ENCODE measurements at regions not wholly inside any gene's neighbourhood (a gene's known extent, or its start where the extent isn't known, plus 50 kb on each side); places are given as distances from the start of the nearest gene placed in this dataset.

DNA sequence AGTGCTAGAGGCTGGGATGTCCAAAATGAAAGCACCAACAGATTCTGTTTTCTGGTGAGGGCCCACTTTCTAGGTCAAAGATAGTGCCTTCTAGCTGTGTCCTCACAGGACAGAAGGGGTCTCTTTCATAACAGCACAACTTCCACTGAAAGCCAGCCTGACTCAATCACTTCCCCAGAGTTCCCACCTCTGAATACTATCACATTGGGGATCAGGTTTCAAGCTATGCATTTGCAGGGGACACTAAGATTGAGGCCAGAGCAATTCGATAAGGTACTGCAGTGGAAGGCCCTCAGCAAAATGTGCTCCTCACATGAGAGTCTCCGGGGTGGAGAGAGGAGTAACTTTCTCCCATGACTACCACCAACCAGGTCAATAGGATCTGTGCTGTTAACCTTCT is 1501.5 kb downstream of the EFNB2 start:
- Mint-ChIP-seq H3K27ac (ENCODE audit: unreplicated experiment) (no peak overlapping the region), H3K27me3 (ENCODE audit: unreplicated experiment) (no peaks in the 10 kb centered on the region), H3K9me3 (ENCODE audit: unreplicated experiment) (no peaks in the 10 kb centered on the region), H3K36me3 (ENCODE audit: unreplicated experiment) (no peaks in the 10 kb centered on the region), H3K4me1 (ENCODE audit: low read depth, unreplicated experiment) (peaks cover 3% of the 10 kb centered on the region), H3K4me3 (ENCODE audit: unreplicated experiment) (no peak overlapping the region)
- TF ChIP-seq, protein P1, sequence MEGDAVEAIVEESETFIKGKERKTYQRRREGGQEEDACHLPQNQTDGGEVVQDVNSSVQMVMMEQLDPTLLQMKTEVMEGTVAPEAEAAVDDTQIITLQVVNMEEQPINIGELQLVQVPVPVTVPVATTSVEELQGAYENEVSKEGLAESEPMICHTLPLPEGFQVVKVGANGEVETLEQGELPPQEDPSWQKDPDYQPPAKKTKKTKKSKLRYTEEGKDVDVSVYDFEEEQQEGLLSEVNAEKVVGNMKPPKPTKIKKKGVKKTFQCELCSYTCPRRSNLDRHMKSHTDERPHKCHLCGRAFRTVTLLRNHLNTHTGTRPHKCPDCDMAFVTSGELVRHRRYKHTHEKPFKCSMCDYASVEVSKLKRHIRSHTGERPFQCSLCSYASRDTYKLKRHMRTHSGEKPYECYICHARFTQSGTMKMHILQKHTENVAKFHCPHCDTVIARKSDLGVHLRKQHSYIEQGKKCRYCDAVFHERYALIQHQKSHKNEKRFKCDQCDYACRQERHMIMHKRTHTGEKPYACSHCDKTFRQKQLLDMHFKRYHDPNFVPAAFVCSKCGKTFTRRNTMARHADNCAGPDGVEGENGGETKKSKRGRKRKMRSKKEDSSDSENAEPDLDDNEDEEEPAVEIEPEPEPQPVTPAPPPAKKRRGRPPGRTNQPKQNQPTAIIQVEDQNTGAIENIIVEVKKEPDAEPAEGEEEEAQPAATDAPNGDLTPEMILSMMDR (IDR thresholded peaks at IDR 0.05; ENCODE audit: partially characterized antibody, unreplicated experiment): no peak
- DNase-seq: no peak

DNA sequence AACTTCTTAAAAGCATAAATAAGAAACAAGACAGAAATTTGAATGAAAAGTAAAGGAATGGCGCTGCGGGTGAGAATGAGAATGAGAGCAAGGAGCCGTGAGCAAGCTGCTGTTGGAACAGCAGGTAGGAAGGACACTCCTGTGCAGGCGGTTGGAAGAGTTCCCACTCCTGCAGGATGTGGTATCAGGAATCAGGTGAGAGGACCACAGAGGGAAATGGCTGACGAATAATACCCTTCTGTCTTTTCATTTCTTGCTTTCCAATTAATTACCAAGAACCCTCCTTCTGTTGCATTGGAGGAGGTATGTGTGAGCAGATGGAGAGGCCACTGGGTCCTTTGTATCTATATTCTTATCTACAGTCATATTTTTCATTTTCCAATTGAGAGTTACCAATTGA is 1504.2 kb downstream of the EFNB2 start:
- TF ChIP-seq, protein P1 (IDR thresholded peaks at IDR 0.05; ENCODE audit: partially characterized antibody, unreplicated experiment): no peak
- no peak overlapping the region for H3K27ac Mint-ChIP-seq (ENCODE audit: unreplicated experiment)
- no peaks in the 10 kb centered on the region for H3K27me3 Mint-ChIP-seq (ENCODE audit: unreplicated experiment)
- no peak overlapping the region for H3K4me3 Mint-ChIP-seq (ENCODE audit: unreplicated experiment)
- no peak for DNase-seq
- no peaks in the 10 kb centered on the region for H3K9me3 Mint-ChIP-seq (ENCODE audit: unreplicated experiment)
- peaks cover 3% of the 10 kb centered on the region for H3K4me1 Mint-ChIP-seq (ENCODE audit: low read depth, unreplicated experiment)
- H3K36me3 Mint-ChIP-seq (ENCODE audit: unreplicated experiment): no peaks in the 10 kb centered on the region

DNA sequence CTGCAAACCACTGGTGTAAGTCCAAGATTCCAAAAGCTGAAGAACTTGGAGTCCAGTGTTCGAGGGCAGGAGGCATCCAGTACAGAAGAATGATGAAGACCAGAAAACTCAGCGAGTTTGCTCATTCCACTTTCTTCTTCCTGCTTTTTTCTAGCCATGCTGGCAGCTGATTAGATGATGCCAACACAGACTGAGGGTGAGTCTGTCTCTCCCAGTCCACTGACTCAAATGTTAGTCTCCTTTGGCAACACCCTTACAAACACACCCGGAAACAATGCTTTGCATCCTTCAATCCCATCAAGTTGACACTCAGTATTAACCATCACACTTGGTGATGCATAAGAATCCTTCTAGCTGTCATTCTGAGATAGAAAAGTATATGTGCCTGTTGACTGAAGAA is 1504.6 kb downstream of the EFNB2 start:
- Mint-ChIP-seq H3K27me3 (ENCODE audit: unreplicated experiment) (no peaks in the 10 kb centered on the region), H3K36me3 (ENCODE audit: unreplicated experiment) (no peaks in the 10 kb centered on the region), H3K9me3 (ENCODE audit: unreplicated experiment) (no peaks in the 10 kb centered on the region), H3K27ac (ENCODE audit: unreplicated experiment) (no peak overlapping the region), H3K4me3 (ENCODE audit: unreplicated experiment) (no peak overlapping the region), H3K4me1 (ENCODE audit: low read depth, unreplicated experiment) (peaks cover 3% of the 10 kb centered on the region)
- no peak for DNase-seq
- TF ChIP-seq, protein P1 (IDR thresholded peaks at IDR 0.05; ENCODE audit: partially characterized antibody, unreplicated experiment): no peak

DNA sequence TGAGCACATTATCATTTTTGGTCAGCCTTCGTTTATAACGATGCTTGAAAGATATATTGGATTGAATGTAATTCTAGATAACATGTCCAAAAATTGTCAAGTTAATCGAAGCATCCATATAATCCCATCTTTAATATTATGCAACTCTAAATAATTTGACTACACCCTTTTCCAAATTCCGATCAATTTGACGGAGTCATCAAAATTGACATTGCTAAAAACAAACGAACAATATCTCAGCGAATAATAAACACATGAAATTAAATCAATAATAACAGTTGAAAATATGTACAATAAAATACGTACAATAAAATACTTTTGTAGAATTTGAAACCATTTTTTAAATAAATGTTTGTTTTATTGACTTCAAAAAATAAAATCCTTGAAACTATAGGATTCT is 1516.4 kb downstream of the EFNB2 start:
- TF ChIP-seq, protein P1 (IDR thresholded peaks at IDR 0.05; ENCODE audit: partially characterized antibody, unreplicated experiment): no peak
- no peak overlapping the region for H3K27ac Mint-ChIP-seq (ENCODE audit: unreplicated experiment)
- H3K36me3 Mint-ChIP-seq (ENCODE audit: unreplicated experiment): peaks cover 6% of the 10 kb centered on the region
- H3K27me3 Mint-ChIP-seq (ENCODE audit: unreplicated experiment): no peaks in the 10 kb centered on the region
- no peak overlapping the region for H3K4me3 Mint-ChIP-seq (ENCODE audit: unreplicated experiment)
- H3K4me1 Mint-ChIP-seq (ENCODE audit: low read depth, unreplicated experiment): peaks cover 5% of the 10 kb centered on the region
- DNase-seq: no peak
- H3K9me3 Mint-ChIP-seq (ENCODE audit: unreplicated experiment): no peaks in the 10 kb centered on the region

DNA sequence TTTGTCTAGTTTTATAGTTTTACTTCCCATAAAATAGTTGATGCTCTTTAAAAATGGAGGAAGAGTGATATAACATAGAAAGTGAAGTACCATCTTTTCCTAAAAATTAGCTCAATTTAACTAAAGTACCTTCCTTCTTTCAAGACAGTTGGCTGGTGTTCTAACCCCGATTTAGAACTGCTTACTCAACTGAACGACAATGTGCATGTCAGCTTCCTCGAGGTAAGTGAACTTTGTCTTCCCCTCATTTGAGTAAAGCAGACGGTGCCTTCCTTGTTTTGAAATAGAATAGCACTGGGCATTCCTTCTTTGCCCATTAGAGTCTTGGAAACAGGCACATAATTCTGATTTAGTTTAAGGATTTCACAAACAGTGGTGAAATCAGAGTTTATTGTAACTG is 1519.2 kb downstream of the EFNB2 start:
- Mint-ChIP-seq H3K36me3 (ENCODE audit: unreplicated experiment) (no peaks in the 10 kb centered on the region), H3K9me3 (ENCODE audit: unreplicated experiment) (no peaks in the 10 kb centered on the region), H3K4me1 (ENCODE audit: low read depth, unreplicated experiment) (peaks cover 9% of the 10 kb centered on the region), H3K27me3 (ENCODE audit: unreplicated experiment) (no peaks in the 10 kb centered on the region), H3K27ac (ENCODE audit: unreplicated experiment) (no peak overlapping the region), H3K4me3 (ENCODE audit: unreplicated experiment) (no peak overlapping the region)
- TF ChIP-seq, protein P1 (IDR thresholded peaks at IDR 0.05; ENCODE audit: partially characterized antibody, unreplicated experiment): no peak
- DNase-seq: no peak
